Activated CD4-positive, alpha-beta T cell treated with anti-CD3 and anti-CD28 coated beads, Interleukin-2, amount 50 U/mL, for 16 hours (primary cell): ENCODE measurements at regions not wholly inside any gene's neighbourhood (a gene's known extent, or its start where the extent isn't known, plus 50 kb on each side); places are given as distances from the start of the nearest gene placed in this dataset.
"Not testable (repeated sequence)": the region's sequence is repeated elsewhere in the genome, so short reads cannot be mapped to it uniquely, and the experiment has no call there.

Source experiments
- DNase-seq: peaks from one replicate; pipeline ENCODE4 v3.0.0-alpha.2; 2020

DNA sequence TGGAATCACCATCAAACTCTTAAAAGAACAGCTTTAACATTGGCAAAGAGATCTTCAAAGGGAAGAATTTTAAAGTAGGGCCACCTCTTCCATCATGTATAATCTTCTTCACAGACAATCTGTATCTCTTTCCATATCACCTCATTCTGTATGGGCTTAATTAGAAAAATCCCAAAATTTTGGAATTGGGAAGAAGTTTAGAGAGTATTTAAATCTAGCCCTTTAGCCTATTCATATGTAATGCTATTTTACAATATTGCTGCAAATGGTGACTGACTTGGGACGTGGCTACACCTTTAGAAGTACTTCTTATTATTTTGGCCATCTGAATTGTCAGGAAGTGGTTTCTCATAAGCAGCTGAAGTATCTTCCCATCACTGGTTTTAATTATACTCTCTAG is 474.3 kb downstream of the RFPL4B start:
- no peak for DNase-seq

DNA sequence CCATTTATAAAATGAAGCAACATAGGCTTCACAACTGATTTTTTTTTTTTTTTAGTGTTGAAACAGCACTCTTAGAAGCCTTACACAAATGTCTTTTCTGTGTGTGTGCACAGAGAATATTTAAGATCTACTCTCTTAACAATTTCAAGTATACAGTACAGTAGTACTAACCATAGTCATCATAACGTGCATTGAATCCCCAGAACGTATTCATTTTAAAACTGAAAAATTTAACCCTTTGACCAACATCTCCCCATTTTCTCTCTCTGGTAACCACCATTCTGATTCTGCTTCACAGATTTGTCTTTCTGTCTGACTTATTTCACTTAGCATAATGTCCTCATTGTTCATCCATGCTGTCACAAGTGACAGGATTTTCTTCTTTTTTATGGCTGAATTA is 475.6 kb downstream of the RFPL4B start:
- no peak for DNase-seq

DNA sequence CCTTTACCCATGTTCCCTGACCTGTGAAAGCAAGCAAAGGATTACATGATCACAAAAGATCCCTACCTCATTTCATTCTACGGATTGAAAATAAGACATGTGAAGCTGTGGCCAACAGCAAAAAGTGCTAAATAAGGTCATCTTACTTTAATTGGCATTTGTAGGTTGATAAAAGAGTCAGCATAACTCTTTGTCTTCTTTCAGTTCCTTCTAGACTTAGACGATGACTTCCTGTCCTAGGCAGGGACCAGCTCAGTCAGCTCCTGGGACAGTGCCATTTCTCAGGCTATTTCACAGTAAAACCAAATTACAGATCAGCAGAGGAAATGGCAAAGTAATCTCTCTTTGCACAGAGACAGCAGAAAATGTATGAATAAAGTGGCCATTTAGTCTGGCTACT is 480.7 kb downstream of the RFPL4B start:
- no peak for DNase-seq

DNA sequence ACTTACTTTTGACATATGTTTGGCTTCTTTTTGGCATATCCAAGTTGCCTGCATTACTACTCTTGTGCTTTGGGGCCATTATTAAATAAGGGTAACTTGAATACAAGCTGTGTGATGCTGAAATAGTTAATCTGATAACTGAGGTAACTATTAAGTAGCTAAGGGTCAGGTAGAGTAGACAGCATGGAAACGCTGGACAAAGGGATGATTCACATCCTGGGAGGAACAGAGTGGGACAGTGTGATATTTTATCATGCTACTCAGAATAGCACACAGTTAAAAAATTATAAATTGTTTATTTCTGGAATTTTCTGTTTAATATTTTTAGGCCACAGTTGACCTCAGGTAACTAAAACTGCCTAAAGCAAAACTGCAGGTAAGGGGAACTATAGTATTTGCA is 483.9 kb downstream of the RFPL4B start:
- DNase-seq, result no peak

DNA sequence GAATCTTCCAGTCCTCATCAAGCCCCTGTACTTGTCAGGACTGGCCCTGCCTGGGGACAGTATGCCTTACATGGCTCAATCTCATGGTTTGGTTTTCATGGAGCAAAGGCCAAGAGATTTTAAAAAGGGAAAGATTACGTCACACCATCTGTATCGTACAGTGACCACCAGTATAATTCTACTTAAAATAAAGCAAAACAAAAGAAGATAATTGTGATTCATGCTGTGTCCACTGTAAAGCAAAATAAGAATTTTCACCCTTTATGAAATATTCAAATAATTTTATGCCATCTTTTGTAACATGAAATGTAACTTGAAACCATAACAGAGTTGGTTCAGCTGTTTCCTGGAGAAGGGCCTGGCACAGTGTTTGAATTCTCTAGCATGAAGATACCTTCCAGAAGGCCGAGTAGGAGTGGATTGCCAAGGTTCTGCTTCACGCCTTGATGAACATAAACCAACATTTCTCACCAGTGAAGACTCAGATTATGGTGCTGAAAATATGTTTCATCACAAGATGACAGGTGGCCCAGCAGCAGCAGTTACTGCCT is 486.5 kb downstream of the RFPL4B start:
- no peak for DNase-seq

DNA sequence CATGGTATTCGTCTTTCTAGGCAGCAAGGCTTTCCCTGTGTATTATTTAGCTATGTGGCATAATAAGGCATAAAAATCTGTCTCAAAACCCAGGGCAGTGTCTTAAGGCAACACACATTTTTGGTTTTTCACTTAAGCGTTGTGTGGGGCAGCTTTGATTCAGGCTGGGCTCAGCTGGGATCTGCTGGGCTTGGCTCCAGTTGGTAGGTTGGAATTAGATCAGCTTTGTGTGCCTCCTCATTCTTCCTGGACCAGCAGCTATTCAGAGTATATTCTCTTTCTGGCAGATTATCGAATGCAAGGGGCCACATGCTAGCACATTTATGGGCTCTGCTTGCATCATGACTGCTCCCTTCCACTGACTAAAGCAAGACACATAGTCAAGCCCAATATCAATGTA is 487.9 kb downstream of the RFPL4B start:
- DNase-seq, result no peak

DNA sequence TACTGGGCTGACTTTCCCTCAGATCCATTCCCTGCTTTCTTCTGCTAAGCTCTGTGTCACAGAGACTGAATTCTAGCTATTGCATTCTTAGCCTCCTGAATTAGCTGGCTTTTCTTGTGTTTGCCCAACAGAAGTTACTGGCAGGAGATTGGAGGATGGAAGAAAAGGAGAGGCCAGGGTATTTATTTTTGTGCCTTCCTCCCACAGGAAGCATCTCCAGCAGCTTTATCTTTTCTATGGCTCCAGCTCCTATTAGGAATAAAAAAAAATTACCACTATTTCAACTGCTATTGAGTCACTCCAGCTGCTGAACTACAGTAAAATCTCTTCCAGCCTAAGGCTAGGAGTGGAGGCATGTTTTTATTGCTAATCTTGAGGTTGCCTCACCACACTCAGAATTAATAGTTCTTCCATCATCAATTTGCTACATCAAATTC is 492.4 kb downstream of the RFPL4B start:
- no peak for DNase-seq

DNA sequence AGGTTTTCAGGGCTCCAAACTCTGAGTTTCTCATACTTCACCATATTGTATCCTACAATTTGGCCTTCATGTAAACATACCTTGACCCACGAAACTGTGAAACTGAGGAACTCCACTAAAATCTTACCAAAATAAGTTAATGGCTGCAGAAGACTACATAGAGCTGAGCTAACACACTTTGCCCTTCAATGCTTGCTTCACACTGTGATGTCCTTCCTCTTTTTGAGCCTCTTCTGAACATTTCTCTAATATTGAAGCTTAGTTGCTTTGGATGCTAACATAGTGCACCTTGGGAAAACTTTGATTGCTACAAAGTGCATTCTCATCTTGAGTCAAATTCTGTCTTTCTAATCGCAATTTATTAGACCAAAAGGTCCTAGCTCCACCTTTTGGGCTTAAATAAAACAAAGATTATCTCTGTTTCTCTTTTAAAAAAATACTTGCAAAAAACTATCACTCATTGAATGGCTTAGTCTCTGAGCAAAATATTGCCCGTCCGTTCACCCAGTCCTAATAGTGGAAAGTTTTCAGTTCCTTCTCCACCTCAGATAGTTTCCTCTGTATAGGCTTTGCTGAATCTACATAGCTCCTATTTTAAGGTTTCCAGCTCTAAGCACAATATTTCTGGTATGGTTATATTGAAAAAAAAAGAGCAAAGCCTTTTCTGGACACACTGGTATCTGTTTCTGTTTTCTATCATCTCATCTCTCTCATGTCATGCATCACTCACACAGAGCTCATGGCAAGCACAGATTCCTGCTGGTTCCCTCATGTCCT is 494.6 kb downstream of the RFPL4B start:
- no peak for DNase-seq

DNA sequence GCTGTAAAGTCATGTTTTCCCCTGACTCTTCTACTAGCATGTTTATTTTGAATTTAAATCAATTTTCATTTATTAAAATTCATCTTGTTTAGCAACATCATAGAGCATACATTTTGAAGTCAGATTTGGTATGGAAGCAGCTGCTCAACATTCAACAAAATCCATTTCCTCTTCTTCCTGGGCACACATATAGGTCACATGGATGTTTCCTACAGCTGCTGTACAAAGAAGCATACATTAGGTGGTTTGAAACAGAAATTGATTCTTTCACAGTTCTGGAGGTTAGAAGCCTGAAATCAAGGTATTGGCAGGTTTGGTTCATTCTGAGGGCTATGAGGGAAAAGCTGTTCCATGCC is 495.2 kb downstream of the RFPL4B start:
- no peak for DNase-seq

DNA sequence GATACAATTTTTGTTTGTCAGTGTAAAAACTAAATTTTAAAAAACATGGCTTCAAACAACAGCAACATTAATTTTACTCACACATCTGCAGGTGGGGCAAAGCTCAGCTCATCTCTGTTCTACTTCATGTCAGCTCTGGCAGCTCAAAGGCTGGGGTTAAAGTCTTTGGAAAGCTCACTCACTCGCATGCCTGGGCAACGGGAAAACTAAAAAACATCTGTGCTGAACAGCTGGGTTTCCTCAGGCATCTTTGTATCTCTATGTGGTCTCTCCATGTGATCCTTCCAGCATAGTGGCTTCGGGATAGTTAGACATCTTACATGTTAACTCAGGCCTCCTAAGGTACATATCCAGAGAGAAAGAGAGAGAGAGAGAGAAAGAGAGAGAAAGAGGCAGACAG is 499.6 kb downstream of the RFPL4B start:
- DNase-seq, result no peak

DNA sequence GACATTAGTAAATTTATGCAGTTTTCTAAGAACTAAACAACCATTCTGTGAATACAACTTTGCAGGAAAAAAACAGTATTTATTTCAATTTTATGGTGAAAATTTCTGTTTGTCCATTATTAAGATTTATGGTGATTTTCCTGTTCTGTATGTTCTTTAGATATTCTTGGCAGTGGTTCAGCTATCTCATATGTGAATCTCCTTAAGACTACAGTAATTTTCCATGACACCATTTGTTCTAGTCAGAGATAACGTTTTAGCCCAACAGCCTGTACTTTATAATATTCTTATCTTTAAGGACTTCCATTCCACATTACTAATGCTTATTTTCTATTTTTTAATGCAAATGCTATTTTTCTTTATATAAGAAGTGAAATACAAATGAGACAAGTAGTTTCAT is 504.0 kb downstream of the RFPL4B start:
- no peak for DNase-seq

DNA sequence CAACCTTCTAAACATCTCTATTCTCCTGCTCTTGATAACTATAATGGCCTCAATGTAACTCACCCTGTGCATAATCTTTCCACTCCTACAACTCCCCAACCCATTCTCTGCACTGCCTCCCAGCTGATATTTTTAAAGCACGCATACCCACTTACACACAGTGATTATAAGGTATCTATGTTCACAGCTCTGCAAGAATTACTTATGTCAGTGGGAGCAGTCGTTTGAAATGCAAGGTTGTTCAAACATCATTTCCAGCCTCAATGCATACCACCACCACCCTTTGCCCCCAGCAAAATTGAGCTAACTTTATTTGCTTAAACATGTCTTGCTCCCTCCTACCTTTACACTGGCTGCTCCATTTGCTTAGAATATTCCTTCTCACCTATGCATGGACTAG is 506.0 kb downstream of the RFPL4B start:
- no peak for DNase-seq

DNA sequence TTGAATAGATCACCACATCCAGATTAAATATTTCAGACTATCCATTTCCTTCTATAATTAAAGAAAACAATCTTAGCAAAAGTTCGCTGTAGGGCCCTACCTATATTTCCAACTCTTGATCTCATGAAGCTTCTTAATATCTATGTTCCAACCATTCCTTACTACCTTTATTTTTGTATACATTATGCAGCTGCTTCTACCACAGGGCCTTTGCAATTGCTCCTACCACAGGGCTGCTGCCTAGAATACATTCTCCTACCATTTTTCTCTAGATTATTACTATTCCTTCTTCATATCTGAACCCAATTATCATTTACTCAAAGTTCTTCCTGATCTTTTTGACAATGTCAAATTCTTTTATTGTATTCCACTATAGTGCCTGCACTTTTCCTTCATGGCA is 516.6 kb downstream of the RFPL4B start:
- DNase-seq, result no peak

DNA sequence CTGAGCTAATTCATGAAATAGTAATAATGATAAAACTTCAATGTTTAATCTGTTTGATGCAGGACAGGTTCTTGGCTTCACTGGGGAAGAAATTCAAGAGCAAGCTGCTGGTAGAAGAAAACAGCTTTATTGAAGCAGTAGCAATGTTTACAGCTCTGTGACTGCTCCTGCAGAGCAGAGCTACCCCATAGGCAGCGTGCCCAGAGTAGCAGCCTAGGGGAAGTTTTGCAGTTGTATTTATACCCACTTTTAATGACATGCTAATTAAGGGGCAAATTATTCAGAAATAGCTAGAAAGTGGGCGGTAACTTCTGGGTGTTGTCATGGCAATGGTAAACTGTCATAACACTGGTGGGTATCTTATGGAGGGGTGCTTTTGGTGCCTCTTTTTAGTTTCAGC is 518.0 kb downstream of the RFPL4B start:
- no peak for DNase-seq

DNA sequence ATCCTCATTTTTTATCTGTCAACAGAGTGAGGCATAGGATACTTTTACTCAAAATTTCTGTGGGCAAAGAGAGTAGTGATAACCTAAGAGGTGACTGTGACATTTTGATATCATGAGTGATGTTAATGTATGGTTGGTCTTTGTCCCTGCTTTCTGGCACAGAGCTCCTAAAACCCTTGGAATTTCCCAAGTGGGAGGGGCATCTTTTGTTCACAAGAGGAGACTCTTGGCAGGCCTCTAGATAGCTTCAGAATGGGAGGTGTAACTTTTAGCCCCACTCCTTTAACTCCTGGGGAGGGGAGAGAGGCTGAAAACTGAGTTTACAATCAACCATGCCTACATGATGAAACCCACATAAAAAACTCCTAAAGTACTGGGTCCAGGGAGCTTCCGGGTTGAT is 527.8 kb downstream of the RFPL4B start:
- no peak for DNase-seq

DNA sequence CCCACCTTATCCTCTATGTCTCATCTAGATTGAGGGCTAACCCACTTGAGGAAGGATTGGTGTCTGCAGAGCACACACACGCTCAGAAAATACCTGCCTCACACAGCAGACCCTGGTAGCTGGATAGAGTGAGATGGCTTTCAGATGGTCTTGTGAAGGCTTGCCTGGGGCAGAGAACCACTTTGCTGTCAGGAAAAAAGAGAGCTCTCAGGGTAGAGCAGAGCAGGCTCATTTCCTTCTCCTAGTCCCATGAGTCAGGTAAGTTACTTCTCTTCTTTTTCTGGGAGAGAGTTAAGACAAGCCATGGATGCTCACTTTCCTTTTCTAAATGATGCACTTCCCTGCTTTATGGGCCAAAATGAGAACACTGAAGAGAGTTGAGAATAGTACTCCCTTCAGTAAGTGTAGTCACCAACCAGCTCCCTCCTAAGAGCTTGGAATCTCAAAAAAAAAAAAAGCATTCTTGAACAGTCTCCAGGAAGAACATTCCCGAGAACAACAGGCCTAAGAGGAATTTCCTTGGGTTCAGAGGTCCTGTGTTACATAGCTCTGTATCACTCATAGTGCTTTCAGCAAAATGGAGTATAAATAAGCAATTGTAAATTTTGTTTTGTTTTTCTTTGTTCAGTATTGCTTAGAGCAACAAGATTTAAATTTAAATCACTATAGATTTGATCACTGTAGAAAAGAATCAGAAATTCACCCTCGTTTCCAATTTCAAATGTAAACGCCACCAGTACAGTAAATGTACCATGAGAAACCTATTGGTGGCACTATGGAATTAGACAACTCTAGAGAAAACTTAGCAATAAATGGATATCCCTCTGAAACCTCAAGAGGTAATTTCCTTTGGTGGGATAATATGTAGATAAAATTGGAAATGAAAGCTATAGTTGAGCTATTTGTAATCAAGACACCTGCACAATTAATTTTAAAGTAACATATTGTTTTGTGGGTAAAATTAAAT is 530.3 kb downstream of the RFPL4B start:
- DNase-seq, result no peak

DNA sequence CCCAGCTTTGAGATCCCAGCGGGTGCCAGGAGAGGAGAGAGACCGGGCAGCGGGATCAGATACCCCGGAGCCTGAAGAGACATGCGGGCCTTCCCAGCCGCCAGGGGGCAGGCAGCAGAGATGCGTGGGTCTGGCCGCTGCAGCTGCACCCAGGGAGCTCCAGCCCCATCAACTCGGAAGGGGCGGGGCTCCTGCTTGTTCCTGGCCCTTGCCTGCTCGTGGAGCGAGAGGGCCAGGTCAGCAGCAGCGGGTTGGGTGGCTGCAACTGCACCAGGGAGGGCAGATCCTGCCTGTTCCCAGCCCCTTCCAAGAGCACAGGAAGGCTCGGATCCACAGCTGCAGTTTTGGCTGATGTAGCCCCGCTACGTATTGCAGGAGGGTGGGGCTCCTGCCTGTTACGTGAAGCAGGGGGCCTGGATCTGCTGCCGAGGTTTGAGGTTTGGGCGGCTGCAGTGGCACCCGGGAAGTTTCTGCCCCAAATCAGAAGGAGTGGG is 532.8 kb downstream of the RFPL4B start:
- peak; percentile 9 for DNase-seq

DNA sequence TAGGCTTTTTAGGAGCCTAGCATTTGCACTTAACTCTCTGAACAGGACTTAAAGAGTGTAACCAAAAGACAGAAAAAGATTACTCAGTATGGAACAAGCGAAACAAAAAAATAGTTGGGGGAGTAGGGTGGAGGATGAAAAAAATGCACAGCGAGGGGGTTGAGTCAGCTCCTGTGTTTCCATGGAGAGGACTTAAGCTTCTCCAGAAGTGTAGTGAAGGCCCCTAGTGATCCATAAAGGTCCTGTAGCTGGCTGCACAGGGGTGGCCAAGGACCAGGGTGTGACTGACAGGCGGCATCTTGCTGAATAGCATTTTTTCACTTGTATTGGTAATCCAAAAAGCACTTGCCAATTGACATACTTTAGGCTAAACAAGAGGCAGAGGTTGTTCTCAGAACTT is 533.9 kb downstream of the RFPL4B start:
- no peak for DNase-seq

DNA sequence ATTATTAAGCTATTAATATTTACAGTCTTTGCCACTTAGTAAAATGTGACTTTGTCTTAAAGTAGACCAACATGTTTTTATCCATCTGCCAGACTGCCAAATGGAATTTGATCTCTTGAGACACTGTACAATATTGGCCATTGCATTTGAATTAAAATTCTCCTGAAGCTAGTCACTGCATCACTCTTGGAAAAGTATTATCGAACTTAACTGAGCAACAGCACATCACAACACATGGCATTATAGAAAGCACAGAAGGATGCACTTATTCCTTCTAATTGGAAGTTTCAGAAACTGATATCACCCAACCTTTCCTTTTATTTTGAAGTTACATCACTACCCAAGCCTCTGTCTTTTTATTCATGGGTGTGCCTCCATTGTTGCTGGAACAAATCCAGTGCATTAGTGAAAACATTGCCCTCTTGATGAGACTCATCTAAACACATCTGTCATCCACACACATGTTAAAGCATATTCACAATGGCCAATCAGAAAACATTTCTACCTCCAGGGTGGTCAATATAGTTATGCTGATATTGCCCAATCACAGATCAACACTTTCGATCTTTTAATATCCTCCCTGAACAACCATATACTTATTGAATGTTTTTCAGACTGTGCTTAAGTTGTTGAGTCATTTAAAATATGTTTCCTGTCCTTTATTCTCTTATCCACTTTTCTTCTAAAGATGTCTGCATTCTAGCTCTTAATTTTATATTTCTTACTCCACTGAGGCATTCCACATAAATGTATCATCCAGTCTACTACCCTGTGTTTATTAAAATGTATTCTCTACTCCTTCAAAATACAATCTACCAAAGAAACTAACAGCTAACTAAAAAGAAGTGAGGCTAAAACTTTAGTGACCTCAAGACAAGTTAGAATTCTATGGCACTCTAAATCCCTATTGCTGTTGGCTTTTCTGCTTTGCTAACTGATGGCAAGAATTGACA is 535.0 kb downstream of the RFPL4B start:
- no peak for DNase-seq

DNA sequence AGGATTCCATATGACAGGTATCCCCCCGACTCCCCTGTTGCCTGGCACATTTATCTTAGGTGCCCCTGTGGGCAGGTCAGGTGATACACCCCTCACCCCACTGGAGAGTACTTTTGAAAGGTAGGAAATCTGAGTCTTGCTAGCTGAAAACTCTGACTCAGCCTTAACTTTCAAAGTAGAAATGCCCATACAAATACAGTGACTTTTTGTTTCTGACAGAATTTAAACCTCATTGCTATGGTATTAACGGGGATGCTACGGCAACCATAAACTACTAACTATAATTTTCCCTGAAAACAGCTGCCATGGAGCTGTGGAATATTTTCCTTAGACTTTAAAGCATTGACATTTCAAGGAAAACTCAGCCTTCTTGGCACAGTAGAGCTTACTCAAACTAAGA is 536.0 kb downstream of the RFPL4B start:
- DNase-seq, result no peak

DNA sequence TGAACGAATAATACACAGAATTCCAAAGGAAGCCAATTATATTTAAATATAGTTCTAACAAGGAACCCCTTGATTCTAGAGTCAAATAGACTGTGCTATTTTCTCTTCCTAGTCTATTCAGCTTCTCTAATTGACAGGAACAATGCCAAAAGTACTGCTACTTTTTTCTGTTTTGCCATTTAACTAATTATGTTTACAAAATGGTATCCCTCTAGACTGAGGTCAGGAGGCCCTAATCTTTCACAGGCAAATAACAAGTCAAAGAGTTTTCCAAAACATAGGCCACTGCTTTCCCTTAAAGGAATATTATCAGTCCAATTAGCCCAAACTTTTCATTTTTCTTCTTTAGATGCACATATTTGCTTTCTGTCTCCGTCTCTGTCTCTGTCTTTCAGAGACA is 539.3 kb downstream of the RFPL4B start:
- DNase-seq, result no peak

DNA sequence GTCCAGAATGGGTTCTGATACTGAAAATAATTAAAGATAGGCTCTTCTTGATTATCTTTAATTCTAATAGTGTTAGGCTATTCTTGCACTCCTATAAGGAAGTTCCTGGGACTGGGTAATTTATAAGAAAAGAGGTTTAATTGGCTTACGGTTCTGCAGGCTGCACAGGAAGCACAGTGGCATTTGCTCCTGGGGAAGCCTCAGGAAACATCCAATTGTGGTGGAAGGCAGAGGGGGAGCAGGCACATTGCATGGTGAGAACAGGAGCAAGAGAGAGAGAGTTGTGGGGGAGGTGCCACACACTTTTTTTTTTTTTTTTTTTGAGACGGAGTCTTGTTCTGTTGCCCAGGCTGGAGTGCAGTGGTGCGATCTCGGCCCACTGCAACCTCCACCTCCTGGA is 540.3 kb downstream of the RFPL4B start:
- DNase-seq, result not testable (repeated sequence)

DNA sequence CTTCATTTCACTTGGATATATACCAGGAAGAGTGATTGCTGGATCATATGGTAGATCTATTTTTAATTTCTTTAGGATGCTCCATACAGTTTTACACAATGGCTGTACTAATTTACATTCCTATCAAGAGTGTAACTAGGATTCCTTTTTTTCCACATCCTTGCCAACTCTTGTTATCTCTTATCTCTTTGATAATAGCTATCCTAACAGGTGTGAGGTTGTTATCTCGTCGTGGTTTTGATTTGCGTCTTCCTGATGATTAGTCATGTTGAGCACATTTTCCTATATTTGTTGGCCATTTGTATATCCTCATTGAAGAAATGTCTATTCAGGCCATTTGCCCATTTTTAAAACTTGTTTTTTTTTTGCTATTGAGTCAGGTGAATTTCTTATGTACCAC is 552.4 kb downstream of the RFPL4B start:
- no peak for DNase-seq
